ENCODE measurements at regions not wholly inside any gene's neighbourhood (a gene's known extent, or its start where the extent isn't known, plus 50 kb on each side); places are given as distances from the start of the nearest gene placed in this dataset.

DNA sequence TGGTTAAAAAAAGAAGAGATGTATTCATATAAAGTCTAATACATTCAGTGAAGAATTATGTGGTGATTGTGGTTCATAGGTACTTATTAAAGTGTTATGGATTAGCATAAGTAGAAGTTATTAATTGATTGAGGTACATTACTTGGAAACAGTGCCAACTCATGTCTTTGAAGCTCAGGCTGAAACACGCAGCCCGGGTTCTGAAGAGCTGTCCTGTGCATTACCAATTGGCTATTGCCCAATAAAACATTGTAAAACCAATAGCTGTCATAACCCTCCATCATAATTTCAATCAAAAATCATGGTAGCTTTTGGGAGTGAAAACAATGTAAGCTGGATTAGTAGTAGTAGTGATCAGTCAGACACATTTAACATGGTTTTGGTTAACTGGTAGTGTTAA, 560.1 kb downstream of the MCTP2 start:
- Histone ChIP-seq H3K4me3 (ENCODE audit: insufficient read depth, low read depth, low read length) (no peak overlapping the region), H3K27me3 (ENCODE audit: control insufficient read depth, insufficient read depth, low read length) (no peaks in the 10 kb centered on the region), H3K36me3 (replicated peaks; ENCODE audit: control insufficient read depth, insufficient read depth, low read length) (no peaks in the 10 kb centered on the region)
- DNase-seq = no peak

DNA sequence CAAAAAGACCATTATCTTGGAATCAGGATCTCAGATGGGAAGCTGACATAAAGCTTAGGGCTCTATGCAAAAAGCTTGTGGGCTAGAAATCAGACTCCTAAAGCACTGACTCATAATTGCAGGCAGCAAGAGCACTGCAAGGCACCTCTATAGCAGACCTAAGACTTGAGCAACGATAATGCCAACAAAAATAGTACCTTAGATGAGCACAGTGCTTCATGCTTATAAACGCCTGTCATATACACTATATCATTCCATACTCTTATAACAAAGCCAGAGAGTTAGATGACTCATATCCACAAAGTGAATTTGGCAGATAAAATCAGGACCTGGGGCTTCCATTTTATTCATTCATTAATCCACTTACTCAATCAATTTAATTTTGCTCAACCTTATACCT, 560.8 kb downstream of the MCTP2 start:
- DNase-seq = no peak
- no peak overlapping the region for H3K4me3 ChIP-seq (ENCODE audit: insufficient read depth, low read depth, low read length)

DNA sequence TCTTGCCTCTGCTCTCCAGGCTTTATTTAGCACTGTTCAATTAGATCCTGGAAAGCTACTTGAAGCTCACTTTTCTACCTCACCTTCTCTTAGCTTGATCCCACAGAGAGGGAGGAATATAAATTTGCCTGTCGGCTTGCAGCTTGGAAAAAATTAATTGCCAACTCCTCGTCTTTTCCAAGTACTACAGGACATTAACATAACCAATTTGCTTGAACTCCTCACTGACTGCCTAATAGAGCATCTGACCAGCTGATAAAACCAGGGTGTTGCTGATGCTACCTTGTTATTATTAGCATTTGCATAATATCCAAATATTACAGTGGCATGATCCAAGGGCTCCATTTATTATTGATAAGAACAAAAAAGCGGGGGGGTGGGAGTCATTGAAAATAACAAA, 561.8 kb downstream of the MCTP2 start:
- no peak for DNase-seq
- Histone ChIP-seq H3K36me3 (replicated peaks; ENCODE audit: control insufficient read depth, insufficient read depth, low read length) (no peaks in the 10 kb centered on the region), H3K27me3 (ENCODE audit: control insufficient read depth, insufficient read depth, low read length) (no peaks in the 10 kb centered on the region), H3K4me3 (ENCODE audit: insufficient read depth, low read depth, low read length) (no peak overlapping the region)

More for the DNA sequence above, 560.8 kb downstream of the MCTP2 start:
- no peaks in the 10 kb centered on the region for H3K36me3 ChIP-seq (replicated peaks; ENCODE audit: control insufficient read depth, insufficient read depth, low read length)
- H3K27me3 ChIP-seq (ENCODE audit: control insufficient read depth, insufficient read depth, low read length) = no peaks in the 10 kb centered on the region

DNA sequence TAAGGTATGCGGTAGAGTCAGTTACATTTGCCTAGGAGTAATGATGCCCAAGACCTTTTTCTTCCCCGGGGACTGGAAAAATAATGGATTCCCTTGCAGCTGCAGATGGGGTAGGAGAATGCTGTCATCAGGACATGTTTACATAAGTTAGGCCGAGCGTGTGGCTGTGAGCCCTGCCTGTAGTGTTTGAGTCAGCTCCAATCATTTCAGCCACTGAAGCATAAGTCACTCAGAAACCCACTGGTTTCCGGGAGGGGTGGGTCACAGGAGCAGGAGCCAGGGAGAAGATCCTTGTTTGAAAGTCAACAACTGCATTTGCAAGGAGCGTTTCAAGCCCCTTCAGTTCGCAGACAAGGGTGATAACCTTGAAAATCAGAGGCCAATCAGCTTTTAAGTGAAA, 562.3 kb downstream of the MCTP2 start:
- Histone ChIP-seq H3K36me3 (replicated peaks; ENCODE audit: control insufficient read depth, insufficient read depth, low read length) (no peaks in the 10 kb centered on the region), H3K4me3 (ENCODE audit: insufficient read depth, low read depth, low read length) (no peak overlapping the region), H3K27me3 (ENCODE audit: control insufficient read depth, insufficient read depth, low read length) (no peaks in the 10 kb centered on the region)
- DNase-seq = no peak

DNA sequence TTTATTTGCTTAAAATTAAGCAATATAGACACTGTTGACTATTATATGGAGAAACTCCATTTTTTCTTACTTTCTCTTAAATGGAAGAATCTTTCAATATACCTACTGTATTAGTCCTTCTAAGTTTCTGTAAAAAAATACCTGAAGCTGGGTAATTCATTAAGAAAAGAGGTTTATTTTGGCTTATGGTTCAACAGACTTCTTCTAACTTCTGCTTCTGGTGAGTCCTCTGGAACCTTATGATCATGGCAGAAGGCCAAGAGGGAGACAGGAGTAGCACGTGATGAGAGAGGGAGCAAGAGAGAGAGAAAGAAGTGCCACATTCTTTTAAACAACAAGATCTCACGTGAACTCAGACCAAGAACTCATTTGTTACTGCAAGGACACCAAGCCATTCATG, 573.3 kb downstream of the MCTP2 start:
- Histone ChIP-seq H3K4me3 (ENCODE audit: insufficient read depth, low read depth, low read length) (no peak overlapping the region), H3K36me3 (replicated peaks; ENCODE audit: control insufficient read depth, insufficient read depth, low read length) (no peaks in the 10 kb centered on the region)
- no peak for DNase-seq

DNA sequence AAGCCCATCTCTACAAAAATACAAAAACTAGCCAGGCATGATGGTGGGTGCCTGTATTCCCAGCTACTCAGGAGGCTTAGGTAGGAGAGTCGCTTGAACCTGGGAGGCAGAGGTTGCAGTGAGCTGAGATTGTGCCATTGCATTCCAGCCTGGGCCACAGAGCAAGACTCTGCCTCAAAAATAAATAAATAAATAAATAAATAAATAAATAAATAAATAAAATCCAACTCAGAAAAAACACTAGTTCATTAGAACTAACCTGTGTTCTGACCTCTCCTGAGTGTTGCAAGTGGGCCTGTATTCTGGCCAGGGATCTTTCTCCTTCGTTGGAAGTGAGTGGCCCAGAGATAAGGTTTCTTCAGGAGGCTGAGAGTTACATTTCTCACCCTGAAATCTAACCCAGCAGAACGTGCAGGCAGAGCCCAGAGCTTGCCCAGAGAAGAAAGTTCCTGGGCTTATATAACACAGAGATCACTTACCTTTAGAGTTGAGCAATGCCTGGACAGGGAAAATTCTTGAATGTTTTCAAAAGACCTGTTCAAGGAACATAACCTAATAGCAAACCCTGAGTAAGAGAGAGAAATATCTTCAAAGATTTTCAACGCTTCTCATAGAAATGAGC, 583.9 kb downstream of the MCTP2 start:
- Histone ChIP-seq H3K36me3 (replicated peaks; ENCODE audit: control insufficient read depth, insufficient read depth, low read length) (no peaks in the 10 kb centered on the region), H3K27me3 (ENCODE audit: control insufficient read depth, insufficient read depth, low read length) (no peaks in the 10 kb centered on the region)
- no peak for DNase-seq

More for the DNA sequence above, 573.3 kb downstream of the MCTP2 start:
- H3K27me3 ChIP-seq (ENCODE audit: control insufficient read depth, insufficient read depth, low read length) = no peaks in the 10 kb centered on the region

DNA sequence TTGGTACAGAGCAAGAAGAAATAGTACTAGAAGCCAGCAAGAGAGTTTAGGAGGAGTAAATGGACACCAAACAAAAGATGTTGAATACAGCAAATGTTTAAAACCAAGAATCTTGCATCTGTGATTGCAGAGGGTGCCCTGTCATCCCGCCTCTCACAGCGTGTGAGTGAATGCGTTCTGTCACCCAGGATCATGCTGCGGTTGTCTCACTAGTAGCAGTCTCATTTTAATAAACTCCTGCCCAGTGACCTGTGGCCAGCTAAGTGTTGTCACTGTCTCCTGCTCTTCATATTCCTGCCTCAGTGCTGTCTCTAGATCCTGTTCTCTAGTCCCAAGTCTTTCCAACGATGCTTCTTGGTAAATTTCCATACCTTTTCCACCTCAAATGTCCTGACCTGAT, 584.6 kb downstream of the MCTP2 start:
- Histone ChIP-seq H3K36me3 (replicated peaks; ENCODE audit: control insufficient read depth, insufficient read depth, low read length) (no peaks in the 10 kb centered on the region), H3K4me3 (ENCODE audit: insufficient read depth, low read depth, low read length) (no peak overlapping the region), H3K27me3 (ENCODE audit: control insufficient read depth, insufficient read depth, low read length) (no peaks in the 10 kb centered on the region)
- no peak for DNase-seq

More for the DNA sequence above, 583.9 kb downstream of the MCTP2 start:
- H3K4me3 ChIP-seq (ENCODE audit: insufficient read depth, low read depth, low read length) = no peak overlapping the region

DNA sequence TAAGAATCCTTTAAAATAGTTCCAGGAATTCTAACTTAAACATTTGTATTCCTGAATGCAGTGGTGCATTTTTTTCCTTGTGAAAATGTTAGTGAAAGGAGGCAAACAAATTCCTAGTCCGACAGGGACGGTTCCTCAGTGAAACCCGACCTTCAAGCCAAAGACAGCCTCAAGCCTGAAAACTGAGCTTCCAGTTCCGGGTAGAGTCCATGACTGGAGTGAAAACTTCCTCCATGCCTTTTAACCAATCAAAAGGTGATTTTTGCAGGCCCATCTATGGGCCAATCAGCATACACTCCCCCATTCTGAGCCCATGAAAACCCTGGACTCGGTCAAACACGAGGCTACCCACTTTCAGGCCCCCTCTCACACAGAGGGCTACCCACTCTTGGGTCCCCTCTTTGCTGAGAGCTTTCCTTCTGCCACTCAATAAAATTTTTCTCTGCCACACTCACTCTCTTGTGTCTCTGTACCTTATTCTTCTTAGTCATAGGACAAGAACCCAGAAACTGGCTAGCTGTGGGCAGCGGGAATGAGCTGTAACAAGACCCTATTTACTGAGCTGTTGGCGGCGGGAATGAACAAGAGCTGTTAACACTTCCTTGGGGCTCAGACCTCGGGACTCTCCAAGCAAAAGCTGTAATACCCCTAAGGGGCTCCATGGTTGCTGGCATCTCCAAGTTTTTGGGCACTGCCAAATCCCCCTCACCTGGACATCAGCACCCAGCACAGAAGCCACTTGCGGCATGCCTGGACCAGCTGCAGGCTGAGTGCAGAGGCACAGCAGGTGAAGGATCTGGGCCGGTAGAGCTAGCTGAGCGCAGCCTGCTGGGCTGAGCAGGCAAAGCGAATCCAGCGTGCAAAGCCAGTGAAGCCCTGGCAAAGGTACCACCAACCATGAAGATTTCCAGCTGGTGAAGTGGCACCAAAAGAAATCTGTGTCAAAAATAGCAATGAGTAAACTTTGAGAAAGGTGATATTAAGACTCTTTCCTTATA, 598.8 kb downstream of the MCTP2 start:
- no peak for DNase-seq
- no peaks in the 10 kb centered on the region for H3K27me3 ChIP-seq (ENCODE audit: control insufficient read depth, insufficient read depth, low read length)
- no peak overlapping the region for H3K4me3 ChIP-seq (ENCODE audit: insufficient read depth, low read depth, low read length)
- no peaks in the 10 kb centered on the region for H3K36me3 ChIP-seq (replicated peaks; ENCODE audit: control insufficient read depth, insufficient read depth, low read length)

DNA sequence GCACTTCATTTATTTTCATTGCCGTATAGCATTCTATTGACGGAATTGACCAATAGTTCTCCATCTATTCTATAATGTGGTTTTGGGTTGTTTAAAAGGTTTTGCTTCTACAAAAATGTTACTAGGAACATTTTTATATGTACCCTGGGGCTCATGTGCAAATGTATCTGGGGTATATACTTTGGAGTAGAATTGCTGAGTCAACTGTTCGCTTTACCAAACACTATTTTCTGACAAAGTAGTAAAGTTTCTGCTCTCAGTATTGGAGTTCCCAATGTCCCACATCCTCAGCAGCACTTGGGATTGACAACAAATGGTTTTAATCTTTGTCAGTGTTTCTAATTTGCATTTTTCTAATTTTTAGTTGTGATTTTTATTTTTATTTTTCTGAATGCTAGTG, 602.6 kb downstream of the MCTP2 start:
- Histone ChIP-seq H3K36me3 (replicated peaks; ENCODE audit: control insufficient read depth, insufficient read depth, low read length) (no peaks in the 10 kb centered on the region), H3K4me3 (ENCODE audit: insufficient read depth, low read depth, low read length) (no peak overlapping the region), H3K27me3 (ENCODE audit: control insufficient read depth, insufficient read depth, low read length) (no peaks in the 10 kb centered on the region)
- no peak for DNase-seq

DNA sequence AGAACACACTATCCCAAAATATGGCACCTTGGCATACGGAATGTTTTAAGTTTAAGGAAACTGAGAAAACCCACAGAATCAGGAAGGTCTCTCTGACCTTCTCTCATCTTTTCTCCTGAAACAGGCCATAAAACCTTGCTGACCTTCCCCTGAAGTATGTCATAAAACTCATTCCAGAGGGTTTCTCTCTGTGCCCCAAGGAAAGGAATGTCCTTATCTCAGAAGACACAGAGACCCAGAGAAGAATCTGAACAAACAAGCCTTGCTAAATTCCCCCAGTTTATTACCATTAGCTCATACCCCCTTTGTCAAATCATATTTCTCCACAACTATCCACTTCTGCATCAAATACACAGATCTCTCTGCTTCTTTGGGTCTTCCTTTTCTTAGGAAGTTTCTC, 603.1 kb downstream of the MCTP2 start:
- H3K4me3 ChIP-seq (ENCODE audit: insufficient read depth, low read depth, low read length) = no peak overlapping the region
- DNase-seq = no peak
- no peaks in the 10 kb centered on the region for H3K27me3 ChIP-seq (ENCODE audit: control insufficient read depth, insufficient read depth, low read length)
- no peaks in the 10 kb centered on the region for H3K36me3 ChIP-seq (replicated peaks; ENCODE audit: control insufficient read depth, insufficient read depth, low read length)

DNA sequence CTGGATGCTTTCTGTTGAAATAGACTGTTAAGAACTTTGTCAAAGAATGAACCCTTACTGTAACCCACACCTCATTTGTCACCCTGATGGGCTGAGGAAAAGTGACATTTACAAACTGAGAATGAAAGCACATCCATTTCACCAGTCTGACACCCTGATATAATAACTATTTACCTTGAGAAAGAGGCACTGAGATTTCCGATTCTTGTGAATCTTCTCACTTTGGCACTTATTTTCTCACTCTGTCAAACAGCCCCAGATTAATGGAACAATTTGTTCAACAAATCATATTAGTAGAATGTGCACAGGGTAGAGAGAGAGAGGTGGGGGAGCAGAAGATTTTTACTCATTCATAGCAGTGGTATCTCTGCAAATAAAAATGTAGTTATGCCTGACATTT, 606.9 kb downstream of the MCTP2 start:
- H3K4me3 ChIP-seq (ENCODE audit: insufficient read depth, low read depth, low read length) = no peak overlapping the region
- DNase-seq = no peak

DNA sequence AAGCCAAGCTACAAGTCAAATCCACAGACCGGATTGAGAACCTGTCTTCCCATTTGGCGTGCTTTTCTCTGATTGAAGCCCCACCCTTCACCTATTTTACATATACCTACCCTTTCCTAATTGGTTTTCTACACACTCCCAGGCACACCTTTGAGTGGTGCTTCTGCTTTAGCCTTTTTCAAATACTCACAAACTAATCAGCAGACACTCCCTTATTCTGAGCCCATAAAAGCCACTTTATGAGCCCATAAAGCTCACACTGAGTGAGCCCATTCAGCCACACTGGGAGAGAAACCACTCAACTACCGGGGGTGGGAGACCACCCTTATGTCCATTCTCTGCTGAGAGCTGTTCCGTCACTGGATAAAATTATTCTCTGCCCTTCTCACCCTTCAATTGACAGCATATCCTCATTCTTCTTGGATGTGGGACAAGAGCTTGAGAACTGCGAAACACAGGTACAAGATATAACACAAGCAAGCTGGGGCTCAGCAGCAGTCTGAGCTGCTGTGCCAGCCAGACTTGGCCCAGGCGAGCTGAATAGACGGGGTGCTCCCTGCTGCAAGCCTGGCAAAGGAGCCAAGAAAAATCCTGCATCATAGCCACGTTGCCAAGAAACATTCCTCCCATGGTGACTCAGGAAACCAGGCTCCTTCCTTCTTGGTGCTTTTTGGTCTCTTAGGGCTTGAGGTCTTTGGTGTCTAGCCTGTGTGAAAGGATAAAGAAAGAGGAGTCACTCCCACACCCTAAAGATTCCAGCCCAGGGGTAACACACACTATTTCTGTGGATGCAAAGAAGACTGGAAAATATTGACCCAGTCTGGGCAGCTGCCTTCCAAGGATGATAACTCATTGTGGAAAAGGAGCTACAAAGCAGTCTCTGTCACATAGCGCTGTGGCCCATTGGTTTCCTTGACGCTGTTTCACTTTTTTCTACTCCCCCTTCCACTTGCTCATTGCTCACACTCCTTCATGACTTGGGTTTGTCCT, 609.7 kb downstream of the MCTP2 start:
- no peaks in the 10 kb centered on the region for H3K27me3 ChIP-seq (ENCODE audit: control insufficient read depth, insufficient read depth, low read length)
- H3K4me3 ChIP-seq (ENCODE audit: insufficient read depth, low read depth, low read length) = no peak overlapping the region
- no peak for DNase-seq
- no peaks in the 10 kb centered on the region for H3K36me3 ChIP-seq (replicated peaks; ENCODE audit: control insufficient read depth, insufficient read depth, low read length)

More for the DNA sequence above, 606.9 kb downstream of the MCTP2 start:
- Histone ChIP-seq H3K27me3 (ENCODE audit: control insufficient read depth, insufficient read depth, low read length) (no peaks in the 10 kb centered on the region), H3K36me3 (replicated peaks; ENCODE audit: control insufficient read depth, insufficient read depth, low read length) (no peaks in the 10 kb centered on the region)

DNA sequence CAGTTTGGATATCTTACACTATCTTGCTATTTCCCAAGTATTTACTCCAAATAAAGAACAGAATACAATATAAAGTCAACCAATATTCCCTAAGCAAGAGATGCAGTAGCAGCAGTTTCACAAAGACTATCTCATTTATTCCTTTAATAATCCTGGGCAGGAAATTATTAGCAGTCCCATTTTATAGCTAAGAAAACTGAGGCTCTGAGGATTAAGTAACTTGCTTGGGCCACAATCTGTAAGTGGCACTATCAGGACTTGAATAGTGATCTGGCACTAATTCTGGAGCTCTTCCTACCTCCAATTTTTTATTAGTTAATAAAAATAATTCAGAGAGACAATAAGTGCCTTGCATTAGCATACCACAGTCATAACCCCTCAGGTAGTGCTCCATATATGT, 611.7 kb downstream of the MCTP2 start:
- H3K36me3 ChIP-seq (replicated peaks; ENCODE audit: control insufficient read depth, insufficient read depth, low read length) = no peaks in the 10 kb centered on the region
- no peaks in the 10 kb centered on the region for H3K27me3 ChIP-seq (ENCODE audit: control insufficient read depth, insufficient read depth, low read length)
- DNase-seq = no peak
- H3K4me3 ChIP-seq (ENCODE audit: insufficient read depth, low read depth, low read length) = no peak overlapping the region

DNA sequence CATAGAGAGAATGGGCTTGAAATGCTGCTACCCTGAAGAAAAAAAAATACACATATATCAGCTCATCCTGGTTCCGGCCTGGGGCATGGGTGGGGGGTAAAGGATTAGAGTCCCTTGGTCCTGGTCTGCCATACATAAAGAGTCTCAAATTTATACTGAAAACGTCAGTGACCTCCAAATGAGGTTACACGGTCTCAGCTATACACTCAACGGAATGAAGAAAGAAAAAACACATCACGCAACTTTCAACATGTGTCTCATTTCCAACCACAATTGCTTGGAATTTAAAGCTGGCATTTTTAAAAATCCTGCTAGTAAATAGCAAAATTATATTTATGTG, 612.8 kb downstream of the MCTP2 start:
- H3K27me3 ChIP-seq (ENCODE audit: control insufficient read depth, insufficient read depth, low read length) = no peaks in the 10 kb centered on the region
- H3K4me3 ChIP-seq (ENCODE audit: insufficient read depth, low read depth, low read length) = no peak overlapping the region
- no peaks in the 10 kb centered on the region for H3K36me3 ChIP-seq (replicated peaks; ENCODE audit: control insufficient read depth, insufficient read depth, low read length)
- DNase-seq = no peak
